HG03159 (cell line): ENCODE measurements at regions not wholly inside any gene's neighbourhood (a gene's known extent, or its start where the extent isn't known, plus 50 kb on each side); places are given as distances from the start of the nearest gene placed in this dataset.

Experiments used
- ATAC-seq: cut with Tn5 transposase; IDR thresholded peaks from one replicate; pipeline ENCODE4 v1.9.1; 2021; ENCODE audit warnings: mild to moderate bottlenecking, moderate library complexity; ENCODE audit not compliant: unreplicated experiment

GRCh38 chr7:49344556-49344955, 420.2 kb downstream of the CDC14C start:
- no peak for ATAC-seq

GRCh38 chr7:49346195-49346899, 422.0 kb downstream of the CDC14C start:
- ATAC-seq, result no peak

DNA sequence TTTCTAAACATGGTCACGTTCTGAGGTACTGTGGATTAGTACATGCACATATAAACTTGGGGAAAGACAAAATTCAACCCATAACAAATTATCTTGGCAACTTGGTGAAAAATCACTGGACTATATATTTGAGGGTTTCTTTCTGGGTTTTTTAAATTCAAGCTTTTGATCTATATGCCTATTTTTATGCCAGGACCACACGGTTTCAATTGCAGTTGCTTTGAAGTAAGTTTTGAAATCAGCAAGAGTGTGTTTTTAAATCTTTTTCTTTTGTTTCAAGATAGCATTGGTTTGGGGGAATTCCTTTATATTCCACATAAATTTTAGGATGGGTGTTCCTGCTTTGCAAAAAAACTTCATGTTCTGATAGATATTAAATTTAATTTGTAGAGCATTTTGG, 406.4 kb upstream of the VWC2 start:
- no peak for ATAC-seq

DNA sequence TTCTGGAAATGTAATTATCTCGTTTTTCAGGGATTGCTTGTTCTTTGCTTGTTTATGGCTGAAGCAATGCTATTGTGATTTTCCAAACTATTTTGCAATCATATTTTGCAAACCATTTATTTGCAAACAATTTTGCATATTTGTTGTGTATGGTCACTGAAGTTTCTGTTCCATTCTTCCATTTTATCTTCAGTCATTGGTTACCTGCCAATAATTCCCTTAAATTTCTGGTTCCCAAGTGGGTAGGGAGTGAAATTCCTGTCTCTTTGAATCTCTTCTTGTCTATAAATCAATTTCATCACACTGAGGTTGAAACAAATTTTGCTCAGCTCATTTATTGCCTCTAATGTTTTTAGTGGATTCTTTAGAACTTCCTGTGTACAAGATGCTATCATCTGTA, 401.7 kb upstream of the VWC2 start:
- no peak for ATAC-seq

- ATAC-seq, result no peak
Measured at GRCh38 chr7:49376817-49377375, 396.5 kb upstream of the VWC2 start.

DNA sequence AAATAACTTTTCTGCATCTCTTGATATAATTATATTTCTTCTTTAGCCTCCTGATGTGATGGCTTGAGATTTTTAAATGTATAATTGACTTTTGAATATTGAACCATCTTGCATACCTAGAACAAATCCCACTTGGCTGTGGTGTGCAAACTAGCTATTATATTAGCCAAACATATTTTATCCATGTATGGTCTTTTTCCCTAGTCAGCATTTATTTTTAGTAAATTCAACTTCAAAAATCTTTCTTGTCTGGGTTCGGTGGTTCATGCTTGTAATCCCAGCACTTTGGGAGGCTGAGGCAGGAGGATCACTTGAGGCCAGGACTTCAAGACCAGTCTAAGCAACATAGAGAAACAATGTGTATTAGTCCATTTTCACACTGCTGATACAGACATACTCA, 386.6 kb upstream of the VWC2 start:
- no peak for ATAC-seq

DNA sequence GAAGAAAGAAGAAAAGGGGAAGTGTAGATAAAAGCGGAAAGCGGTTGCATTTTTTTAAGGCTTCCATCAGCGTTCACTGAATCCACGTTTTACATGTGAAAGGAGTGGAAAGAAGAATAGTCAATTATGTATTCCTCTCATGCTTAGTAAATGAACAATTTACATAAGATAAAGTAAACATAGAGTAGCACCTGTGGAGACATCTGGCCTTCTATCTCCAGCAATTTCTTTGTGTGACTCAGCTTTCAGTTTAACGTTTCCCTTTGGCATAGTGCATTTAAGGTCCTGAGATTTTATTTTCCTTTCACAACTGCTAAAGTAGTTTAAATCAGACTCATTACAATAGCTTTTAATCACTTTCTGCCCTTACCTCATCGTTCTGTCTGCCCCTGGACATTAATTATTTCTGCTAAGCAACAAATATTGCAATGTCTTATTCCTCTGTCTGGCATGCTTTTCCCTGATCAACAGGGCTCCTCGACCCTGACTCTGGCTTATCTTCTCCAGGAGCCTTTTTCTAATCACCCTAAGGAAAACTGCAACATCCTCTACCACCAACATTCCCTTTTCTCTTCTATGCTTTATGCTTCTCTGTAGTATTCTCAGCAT, 383.5 kb upstream of the VWC2 start:
- ATAC-seq, result no peak

GRCh38 chr7:49396229-49396628, 377.2 kb upstream of the VWC2 start:
- no peak for ATAC-seq

- no peak for ATAC-seq
Measured at GRCh38 chr7:49397750-49398149, 375.7 kb upstream of the VWC2 start.

DNA sequence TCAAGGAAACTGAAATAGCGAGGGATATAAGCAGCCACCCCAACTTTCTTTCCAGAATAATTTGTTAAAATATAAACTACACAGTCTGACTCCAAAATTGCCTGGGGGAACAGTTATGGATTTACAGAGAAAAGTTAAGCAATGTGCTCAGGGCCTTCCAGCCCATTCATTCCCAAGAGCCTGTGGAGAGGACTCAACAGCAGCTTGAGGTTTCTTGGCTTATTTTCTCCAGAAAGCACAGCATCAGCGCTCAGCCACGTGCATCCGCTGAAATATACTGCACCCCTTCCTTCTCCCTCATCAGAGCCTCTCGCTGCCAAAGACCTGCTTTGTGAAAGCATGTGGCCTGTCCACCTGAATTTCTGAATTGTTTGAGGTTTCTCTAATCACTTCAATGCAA, 375.2 kb upstream of the VWC2 start:
- ATAC-seq, result no peak

GRCh38 chr7:49398746-49399145, 374.7 kb upstream of the VWC2 start:
- ATAC-seq, result no peak

DNA sequence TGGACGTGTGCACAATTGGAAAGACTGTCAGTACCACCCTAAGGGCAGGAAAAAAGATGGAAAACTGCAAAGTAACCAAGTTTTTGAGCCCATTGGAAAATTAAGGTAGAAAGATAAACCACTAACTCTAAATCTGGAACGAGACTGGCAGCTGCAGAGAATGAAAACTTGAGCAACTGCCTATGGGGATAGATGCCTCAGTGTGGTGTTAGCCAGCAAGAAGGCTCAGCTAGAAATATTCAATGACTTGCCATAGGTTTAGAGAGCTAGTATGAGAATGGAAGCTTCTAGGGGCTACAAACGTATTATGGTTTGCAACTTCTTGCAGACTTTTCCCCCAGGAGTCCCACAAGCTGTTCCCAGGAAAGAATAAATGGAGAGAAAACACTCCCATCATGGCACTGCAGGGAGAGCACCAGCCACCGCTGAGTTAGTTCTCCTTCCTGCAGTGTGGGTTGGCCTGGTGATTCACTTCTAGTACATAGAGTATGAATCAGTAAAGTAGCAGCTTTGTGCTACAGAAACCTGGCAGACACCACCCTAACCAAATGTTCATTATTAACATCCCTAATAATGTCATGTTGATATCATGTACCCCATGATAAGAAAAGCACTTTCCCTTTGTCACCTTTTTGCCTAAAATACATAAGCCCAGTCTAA, 372.4 kb upstream of the VWC2 start:
- ATAC-seq, result no peak

DNA sequence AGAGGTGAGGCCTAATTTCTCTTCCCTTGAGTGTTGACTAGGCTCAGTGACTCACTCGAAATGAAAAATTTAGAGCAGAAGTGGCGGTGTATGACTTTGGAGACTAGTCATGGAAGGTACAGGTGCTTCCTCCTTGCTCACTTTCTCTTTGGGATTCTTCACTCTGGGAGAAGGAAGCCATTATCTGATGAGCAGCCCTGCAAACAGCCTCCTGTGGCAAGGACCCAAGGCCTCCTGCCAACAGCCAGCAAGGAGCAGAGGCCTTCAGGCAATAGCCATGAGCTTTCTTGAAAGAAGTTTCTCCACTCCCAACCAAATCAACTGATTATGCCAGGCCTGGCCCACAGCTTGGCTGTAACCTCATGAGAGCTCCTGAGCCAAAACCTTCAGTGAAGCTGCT, 369.6 kb upstream of the VWC2 start:
- ATAC-seq, result no peak

DNA sequence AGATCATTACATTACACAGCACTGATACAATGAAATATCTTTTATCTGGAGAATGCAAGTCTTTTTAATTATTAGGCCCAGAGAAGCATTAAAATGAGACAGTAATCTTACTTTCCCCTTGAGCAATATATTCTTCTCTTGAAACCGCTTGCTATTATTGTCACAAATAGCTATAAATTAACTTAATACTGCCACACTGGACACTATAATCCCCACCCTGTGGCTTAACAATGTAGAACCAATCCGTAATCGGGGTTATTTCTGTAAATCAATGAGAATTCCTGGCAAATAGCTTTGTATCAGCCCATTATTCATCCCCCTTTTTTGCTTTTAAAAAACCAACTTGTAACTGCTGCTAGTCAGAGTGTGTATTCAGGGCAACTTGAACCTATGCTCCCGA, 366.2 kb upstream of the VWC2 start:
- no peak for ATAC-seq

- ATAC-seq, result no peak
Measured at GRCh38 chr7:49417034-49417433, 356.4 kb upstream of the VWC2 start.

DNA sequence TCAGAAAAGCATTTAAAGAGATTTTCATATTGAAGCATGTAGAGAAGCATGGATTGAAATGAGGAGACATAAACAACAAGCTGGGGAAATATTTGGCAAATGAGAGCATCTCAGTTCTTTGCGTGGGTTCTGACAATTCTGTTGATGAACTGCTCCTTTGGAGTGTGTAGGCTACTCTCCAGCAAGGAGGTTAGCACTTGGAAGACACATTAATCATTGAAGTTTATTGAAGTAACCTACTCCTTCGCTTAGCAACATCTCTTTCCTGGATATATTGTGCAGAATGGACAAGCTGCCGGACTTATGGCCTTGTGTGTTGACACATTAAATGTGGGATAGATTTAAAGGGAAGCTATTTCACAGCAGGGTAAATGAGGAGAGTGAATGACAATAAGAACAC, 354.5 kb upstream of the VWC2 start:
- ATAC-seq, result no peak

- no peak for ATAC-seq
Measured at GRCh38 chr7:49422564-49422963, 350.9 kb upstream of the VWC2 start.

- no peak for ATAC-seq
Measured at GRCh38 chr7:49424109-49424508, 349.3 kb upstream of the VWC2 start.

GRCh38 chr7:49425277-49425818, 348.1 kb upstream of the VWC2 start:
- ATAC-seq, result no peak

DNA sequence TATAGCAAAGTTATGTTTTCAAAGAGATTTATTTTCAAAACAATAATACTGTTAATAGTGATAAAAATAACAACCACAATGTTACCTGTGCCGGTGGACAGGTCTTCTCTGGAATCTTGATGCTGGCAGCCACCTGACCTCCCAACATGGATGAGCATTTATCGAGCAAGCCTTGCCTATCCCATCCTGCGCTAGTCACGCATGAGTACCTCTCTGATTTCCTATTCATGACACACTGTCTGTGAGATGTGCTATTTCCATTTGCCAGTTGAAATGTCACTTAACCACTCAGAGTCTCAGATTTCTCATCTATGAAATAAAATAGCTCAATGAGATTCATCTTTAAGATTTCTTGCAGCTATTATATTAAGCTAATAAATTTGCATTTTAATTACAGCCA, 341.2 kb upstream of the VWC2 start:
- ATAC-seq, result no peak

DNA sequence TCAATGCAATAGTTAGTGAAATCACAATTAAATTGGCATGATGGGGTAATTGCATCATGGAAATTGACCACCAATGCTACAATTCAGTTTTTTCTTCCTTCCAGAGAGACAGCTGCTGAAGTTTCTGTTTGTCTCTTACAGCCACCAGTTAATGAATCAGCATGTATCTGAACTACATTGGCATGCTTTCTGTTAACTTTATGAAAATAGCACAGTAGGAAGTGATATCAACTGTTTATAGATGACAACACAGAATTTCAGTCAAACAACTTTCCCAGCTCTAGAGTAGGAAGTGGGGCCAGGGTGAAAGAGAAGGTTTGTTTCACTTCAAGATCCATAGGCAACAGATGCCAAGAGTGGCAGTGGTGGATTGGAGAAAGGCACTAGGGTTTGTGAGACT, 339.6 kb upstream of the VWC2 start:
- no peak for ATAC-seq

- no peak for ATAC-seq
Measured at GRCh38 chr7:49434846-49435245, 338.6 kb upstream of the VWC2 start.
